GM19455 (cell line): ENCODE measurements at regions not wholly inside any gene's neighbourhood (a gene's known extent, or its start where the extent isn't known, plus 50 kb on each side); places are given as distances from the start of the nearest gene placed in this dataset.

Experiments used
- ATAC-seq: cut with Tn5 transposase; IDR thresholded peaks from one replicate; pipeline ENCODE4 v1.9.1; 2021; ENCODE audit not compliant: unreplicated experiment

- no peak for ATAC-seq
Measured at GRCh38 chr20:9981829-9982228, 53.0 kb upstream of the ANKEF1 start.

- ATAC-seq: peak; percentile 91
Measured at GRCh38 chr20:9978397-9979004, 56.3 kb upstream of the ANKEF1 start.

DNA sequence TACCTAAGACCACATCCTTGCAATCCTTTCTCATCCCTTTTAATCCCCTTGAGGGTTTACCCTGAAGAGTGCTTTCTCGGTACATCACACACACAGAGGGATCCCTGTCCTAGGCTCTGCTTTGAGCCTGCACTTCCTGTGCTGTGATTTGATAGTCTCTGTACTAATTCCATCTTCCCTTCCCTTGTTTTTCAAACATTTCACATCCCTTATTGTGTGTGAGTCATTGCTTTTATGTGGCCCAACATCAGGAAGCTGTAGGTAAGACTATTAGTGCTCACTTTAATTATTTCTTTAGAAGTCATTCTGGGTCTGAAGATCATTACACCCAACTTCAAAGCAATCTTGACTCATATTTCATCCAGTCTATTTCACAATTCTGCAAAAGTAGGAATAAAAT lies 57.2 kb upstream of the ANKEF1 start:
- no peak for ATAC-seq

- no peak for ATAC-seq
Measured at GRCh38 chr20:9974324-9974723, 60.5 kb upstream of the ANKEF1 start.

DNA sequence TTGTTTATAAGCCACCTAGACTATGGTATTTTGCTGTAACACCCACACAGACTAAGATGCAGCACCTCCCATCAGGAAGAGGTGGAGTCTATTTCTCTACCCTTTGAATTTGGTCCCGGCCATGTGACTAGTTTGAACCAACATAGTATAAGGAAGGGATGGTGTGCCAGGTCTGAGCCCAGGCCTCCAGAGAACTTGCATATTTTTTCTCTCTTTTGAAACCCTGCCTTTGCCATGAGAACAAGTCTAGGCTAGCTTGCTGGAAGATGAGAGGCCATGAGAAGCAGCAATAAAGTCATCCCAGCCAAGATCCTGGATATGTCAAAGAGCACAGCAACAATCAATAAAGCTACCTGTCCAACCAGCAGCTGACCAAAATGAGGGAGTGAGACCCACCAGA lies 63.0 kb upstream of the ANKEF1 start:
- no peak for ATAC-seq

DNA sequence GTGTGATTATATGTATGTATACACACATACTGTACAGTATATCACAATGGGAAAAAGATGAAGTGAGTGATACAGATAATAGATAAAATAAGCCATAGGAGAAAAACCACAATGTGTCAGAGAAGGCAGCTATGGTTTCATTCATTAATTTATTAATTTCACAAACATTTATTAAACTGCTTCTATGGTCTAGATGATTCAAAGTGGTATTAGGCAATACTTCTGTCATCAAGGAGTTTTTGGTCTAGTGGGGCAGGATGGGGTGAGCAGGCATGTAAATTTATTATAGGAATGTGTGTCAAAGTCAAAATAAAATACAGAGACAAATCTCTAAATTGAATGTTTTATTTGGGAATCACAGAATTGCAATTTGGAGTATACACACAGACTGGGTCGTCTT lies 65.2 kb upstream of the ANKEF1 start:
- ATAC-seq: no peak

DNA sequence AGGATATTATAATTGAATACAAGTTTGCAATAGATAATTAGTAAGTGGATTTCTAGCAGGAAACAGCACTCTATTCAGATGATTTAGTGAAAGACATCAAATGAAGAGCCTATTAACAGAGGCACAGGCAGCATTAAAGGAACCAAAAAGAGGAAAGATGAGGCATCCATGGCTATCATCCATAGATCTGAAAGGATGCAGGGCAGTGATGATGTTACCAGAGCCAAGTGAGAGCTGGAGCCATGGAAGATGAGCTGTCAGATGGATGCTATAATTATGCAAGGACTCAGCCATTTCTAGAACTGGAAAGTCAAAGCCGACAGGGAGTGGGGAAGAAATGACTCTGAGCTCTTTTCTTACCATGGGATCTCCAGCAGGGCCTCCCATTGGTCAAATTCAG lies 66.8 kb upstream of the ANKEF1 start:
- no peak for ATAC-seq

GRCh38 chr20:9966966-9967365 lies 67.8 kb upstream of the ANKEF1 start:
- ATAC-seq: no peak

DNA sequence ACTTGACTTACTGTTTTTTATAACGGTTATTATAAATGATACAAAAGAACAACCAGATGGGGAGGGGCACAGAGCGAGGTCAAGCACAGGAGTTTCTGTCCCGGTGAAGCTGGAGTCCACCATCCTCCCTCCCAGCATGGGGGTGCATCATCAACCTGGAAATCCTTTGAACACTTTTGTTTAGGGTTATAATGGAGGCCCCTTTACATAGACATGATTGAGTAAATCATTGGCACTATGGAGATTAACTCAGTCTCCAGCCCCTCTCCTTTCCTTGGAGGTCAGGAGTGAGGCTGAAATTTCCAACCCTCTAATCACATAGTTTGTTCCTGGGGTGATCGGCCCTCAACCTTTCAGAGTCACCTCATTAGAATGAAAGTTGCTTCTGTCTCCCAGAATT lies 71.8 kb upstream of the ANKEF1 start:
- ATAC-seq: no peak

GRCh38 chr20:9958693-9959092 lies 76.1 kb upstream of the ANKEF1 start:
- ATAC-seq: no peak

GRCh38 chr20:9955646-9956045 lies 79.1 kb upstream of the ANKEF1 start:
- no peak for ATAC-seq

GRCh38 chr20:9949563-9949962 lies 85.2 kb upstream of the ANKEF1 start:
- ATAC-seq: no peak

DNA sequence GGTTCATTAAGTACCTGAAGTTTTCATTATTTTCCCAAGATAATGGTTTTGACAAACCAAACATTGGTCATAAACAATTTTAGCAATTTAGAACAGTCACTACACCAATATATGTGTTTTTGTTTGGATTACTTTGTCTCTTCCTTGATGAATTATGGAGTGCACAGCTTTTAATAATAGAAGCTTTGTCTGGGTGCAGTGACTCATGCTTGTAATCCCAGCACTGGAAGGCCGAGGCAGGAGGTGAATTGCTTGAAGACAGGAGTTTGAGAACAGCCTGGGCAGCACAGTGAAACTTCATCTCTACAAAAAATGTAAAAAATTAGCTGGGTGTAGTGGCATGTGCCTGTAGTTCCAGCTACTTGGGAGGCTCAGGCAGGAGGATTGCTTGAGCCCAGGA lies 89.4 kb upstream of the ANKEF1 start:
- ATAC-seq: no peak

DNA sequence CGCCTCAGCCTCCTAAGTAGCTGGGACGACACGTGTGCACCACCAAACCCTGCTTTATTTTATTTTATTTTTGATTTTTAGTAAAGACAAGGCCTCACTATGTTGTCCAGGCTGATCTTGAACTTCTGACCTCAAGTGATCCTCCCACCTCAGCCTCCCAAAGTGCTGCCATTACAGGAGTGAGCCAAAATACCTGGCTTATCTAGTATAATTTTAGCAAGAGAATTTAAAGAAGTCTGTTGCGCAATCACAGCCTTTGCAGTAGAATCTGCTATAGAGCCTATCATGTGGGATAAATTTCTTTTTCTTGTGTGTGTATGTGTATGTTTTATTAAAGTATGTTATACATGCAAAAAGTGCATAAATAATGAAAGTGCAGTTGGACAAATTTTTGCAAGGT lies 92.1 kb upstream of the ANKEF1 start:
- no peak for ATAC-seq

DNA sequence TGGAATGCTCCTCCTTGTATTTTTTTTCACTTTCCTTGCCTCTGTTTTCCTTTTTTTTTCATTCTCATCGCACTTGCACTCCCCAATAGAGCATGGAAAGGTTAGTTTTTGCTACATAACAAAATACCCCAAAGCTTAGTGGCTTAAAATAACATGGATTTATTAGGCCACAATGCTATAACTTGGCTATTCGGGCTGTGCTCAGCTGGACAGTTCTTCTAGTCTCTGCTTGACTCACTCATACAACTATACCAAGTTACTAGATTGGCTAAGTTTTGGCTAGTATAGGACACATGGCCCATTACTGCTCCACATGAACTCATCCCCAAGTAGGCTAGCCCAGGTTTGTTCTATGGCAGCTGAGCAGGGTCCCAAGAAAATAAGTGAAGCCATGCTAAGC lies 94.5 kb upstream of the ANKEF1 start:
- ATAC-seq: no peak

DNA sequence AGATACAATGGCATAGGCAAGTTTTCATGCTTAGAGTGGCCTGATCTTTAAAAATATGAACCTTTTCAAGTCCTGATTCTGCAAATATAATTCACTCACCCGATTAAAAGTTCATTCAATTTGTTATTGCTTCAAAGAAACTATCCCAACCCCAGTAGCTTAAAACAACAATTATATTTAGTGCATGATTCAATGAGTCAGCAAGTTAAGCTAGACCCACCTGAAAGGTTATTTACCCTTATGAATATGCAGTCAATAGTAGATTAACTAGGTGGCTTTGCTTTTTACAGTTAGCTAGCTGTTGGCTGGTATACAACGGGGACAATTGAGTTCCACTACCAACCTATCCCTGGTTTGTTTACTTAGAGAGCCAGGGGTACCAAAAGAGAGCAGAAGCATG lies 95.6 kb upstream of the ANKEF1 start:
- no peak for ATAC-seq

DNA sequence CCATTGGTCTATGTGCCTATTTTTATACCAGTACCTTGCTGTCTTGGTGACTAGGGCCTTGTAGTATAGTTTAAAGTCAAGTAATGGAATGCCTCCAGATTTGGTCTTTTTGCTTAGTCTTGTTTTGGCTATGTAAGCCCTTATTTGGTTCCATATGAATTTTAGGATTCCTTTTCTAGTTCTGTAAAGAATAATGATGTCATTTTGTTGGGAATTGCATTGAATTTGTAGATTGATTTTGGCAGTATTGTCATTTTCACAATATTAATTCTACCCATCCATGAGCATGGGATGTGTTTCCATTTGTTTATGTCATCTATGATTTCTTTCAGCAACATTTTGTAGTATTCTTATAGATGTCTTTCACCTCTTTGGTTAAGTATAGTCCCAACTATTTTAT lies 96.4 kb upstream of the PAK5 start:
- ATAC-seq: no peak

- no peak for ATAC-seq
Measured at GRCh38 chr20:9930142-9930541, 91.3 kb upstream of the PAK5 start.

DNA sequence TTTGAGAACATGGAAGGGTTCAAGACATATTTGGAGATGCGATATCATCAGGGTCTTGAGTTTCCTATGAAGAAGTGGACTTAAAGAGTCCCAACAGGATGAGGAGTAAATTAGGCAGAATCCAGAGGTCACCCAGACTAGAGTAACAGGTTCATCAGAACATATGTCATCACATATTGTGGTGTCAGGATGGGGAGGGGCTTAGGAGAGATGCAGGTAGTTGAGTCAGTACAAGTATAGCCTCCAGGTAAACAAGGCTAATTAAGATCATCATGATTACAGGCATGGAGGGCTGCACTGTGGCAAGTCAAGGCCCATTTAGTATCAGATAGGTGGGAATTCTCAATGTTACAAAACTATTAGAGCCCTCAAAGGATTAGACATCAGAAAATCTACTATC lies 90.1 kb upstream of the PAK5 start:
- no peak for ATAC-seq

- ATAC-seq: peak; percentile 95
Measured at GRCh38 chr20:9928281-9928737, 89.4 kb upstream of the PAK5 start.

DNA sequence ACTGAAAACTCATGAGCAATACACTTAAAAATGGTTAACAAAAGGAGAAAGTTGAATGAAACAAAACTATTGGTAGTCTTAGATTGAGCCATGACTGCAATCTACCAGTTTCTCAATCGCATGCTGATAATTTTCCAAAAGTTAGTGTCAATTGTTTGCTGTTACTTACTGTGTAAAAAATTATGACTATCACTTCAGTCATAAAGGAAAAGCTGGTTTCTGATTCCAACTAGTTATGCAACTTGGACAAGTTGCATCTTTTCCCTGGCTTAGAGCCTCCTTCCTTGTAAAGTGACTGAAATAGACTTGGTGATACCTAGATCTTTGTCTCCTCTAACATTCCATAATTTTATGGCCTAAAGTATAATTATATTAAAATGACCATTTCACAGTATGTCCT lies 88.3 kb upstream of the PAK5 start:
- ATAC-seq: no peak

GRCh38 chr20:9926476-9926875 lies 87.6 kb upstream of the PAK5 start:
- no peak for ATAC-seq

GRCh38 chr20:9926007-9926406 lies 87.1 kb upstream of the PAK5 start:
- ATAC-seq: no peak

DNA sequence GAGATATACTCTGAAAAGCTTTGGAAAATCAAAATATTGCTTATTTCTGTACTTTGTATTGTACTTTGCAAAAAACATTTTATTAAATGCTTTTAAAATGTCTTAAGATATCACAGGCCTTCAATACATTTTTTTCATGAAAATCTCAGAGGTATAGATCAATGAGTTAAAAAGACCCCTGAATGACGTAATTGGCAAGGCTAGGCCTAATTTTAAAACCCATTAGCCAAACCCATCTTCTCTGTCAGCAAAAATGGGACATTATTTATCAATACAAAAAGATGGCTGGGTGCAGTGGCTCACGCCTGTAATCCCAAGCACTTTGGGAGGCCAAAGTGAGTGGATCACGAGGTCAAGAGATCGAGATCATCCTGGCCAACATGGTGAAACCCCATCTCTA lies 84.8 kb upstream of the PAK5 start:
- no peak for ATAC-seq
